HUES48 (cell line): ENCODE measurements at regions not wholly inside any gene's neighbourhood (a gene's known extent, or its start where the extent isn't known, plus 50 kb on each side); places are given as distances from the start of the nearest gene placed in this dataset.

Experiments
- H3K27ac ChIP-seq: one replicate; pipeline ENCODE4 v1.7.0; 2013; ENCODE audit warnings: low read depth, low read length, inconsistent platforms
- H3K27me3 ChIP-seq: 2 replicates; pipeline ENCODE4 v1.6.1; 2013; ENCODE audit warnings: mild to moderate bottlenecking, low read length; ENCODE audit not compliant: control insufficient read depth, insufficient read depth
- H3K36me3 ChIP-seq: 2 replicates; pipeline ENCODE4 v1.6.1; 2013; ENCODE audit warnings: low read length; ENCODE audit not compliant: control insufficient read depth, insufficient read depth
- H3K4me1 ChIP-seq: 2 replicates; pipeline ENCODE4 v1.6.1; 2013; ENCODE audit warnings: mild to moderate bottlenecking, low read length; ENCODE audit not compliant: control insufficient read depth, insufficient read depth
- H3K4me3 ChIP-seq: 2 replicates; pipeline ENCODE4 v1.5.1; 2013; ENCODE audit warnings: mild to moderate bottlenecking, low read depth, low read length
- H3K9ac ChIP-seq: 2 replicates; pipeline ENCODE4 v1.6.1; 2013; ENCODE audit warnings: mild to moderate bottlenecking, low read depth, low read length, moderate library complexity
- H3K9me3 ChIP-seq: 2 replicates; pipeline ENCODE4 v1.6.1; 2013; ENCODE audit warnings: low read length; ENCODE audit not compliant: control insufficient read depth, insufficient read depth

- Histone ChIP-seq H3K27ac (no peak overlapping the region), H3K4me1 (no peaks in the 10 kb centered on the region), H3K9ac (no peak overlapping the region), H3K9me3 (peaks cover 18% of the 10 kb centered on the region), H3K4me3 (no peak overlapping the region), H3K36me3 (no peaks in the 10 kb centered on the region), H3K27me3 (no peaks in the 10 kb centered on the region)
Measured at GRCh38 chr16:62135446-62135845, 99.2 kb upstream of the CDH8 start.

- Histone ChIP-seq H3K9me3 (peaks cover 18% of the 10 kb centered on the region), H3K4me3 (no peak overlapping the region), H3K27ac (no peak overlapping the region), H3K36me3 (no peaks in the 10 kb centered on the region), H3K9ac (no peak overlapping the region), H3K4me1 (0 out of 2 replicates have a peak, but pooled peaks cover 3% of the 10 kb centered on the region), H3K27me3 (no peaks in the 10 kb centered on the region)
Measured at GRCh38 chr16:62130101-62130500, 93.9 kb upstream of the CDH8 start.

GRCh38 chr16:62105244-62105643, 69.0 kb upstream of the CDH8 start:
- Histone ChIP-seq H3K4me1 (peaks cover 21% of the 10 kb centered on the region), H3K9me3 (peaks cover 11% of the 10 kb centered on the region), H3K4me3 (no peak overlapping the region), H3K27ac (no peak overlapping the region), H3K9ac (no peak overlapping the region), H3K36me3 (no peaks in the 10 kb centered on the region), H3K27me3 (no peaks in the 10 kb centered on the region)

GRCh38 chr16:62102588-62102987, 66.3 kb upstream of the CDH8 start:
- H3K36me3 ChIP-seq: no peaks in the 10 kb centered on the region
- H3K4me1 ChIP-seq: peaks cover 20% of the 10 kb centered on the region
- H3K4me3 ChIP-seq: no peak overlapping the region
- H3K9me3 ChIP-seq: peaks cover 11% of the 10 kb centered on the region
- H3K9ac ChIP-seq: no peak overlapping the region
- no peaks in the 10 kb centered on the region for H3K27me3 ChIP-seq
- no peak overlapping the region for H3K27ac ChIP-seq

- Histone ChIP-seq H3K9me3 (peaks cover 11% of the 10 kb centered on the region), H3K4me1 (peaks cover 2% of the 10 kb centered on the region; the same call in 1 of the 2 replicates), H3K27me3 (no peaks in the 10 kb centered on the region), H3K4me3 (no peak overlapping the region), H3K36me3 (no peaks in the 10 kb centered on the region), H3K9ac (no peak overlapping the region), H3K27ac (no peak overlapping the region)
Measured at GRCh38 chr16:62100651-62101050, 64.4 kb upstream of the CDH8 start.

GRCh38 chr16:62089715-62090114, 53.5 kb upstream of the CDH8 start:
- Histone ChIP-seq H3K9me3 (no peaks in the 10 kb centered on the region), H3K27ac (no peak overlapping the region), H3K36me3 (no peaks in the 10 kb centered on the region), H3K27me3 (no peaks in the 10 kb centered on the region), H3K9ac (no peak overlapping the region), H3K4me1 (no peaks in the 10 kb centered on the region), H3K4me3 (no peak overlapping the region)

- Histone ChIP-seq H3K4me3 (no peak overlapping the region), H3K27me3 (no peaks in the 10 kb centered on the region), H3K9ac (no peak overlapping the region), H3K9me3 (no peaks in the 10 kb centered on the region), H3K27ac (no peak overlapping the region), H3K36me3 (no peaks in the 10 kb centered on the region), H3K4me1 (no peaks in the 10 kb centered on the region)
Measured at GRCh38 chr16:62088731-62089410, 52.6 kb upstream of the CDH8 start.
